ENCODE measurements at regions not wholly inside any gene's neighbourhood (a gene's known extent, or its start where the extent isn't known, plus 50 kb on each side); places are given as distances from the start of the nearest gene placed in this dataset.

DNA sequence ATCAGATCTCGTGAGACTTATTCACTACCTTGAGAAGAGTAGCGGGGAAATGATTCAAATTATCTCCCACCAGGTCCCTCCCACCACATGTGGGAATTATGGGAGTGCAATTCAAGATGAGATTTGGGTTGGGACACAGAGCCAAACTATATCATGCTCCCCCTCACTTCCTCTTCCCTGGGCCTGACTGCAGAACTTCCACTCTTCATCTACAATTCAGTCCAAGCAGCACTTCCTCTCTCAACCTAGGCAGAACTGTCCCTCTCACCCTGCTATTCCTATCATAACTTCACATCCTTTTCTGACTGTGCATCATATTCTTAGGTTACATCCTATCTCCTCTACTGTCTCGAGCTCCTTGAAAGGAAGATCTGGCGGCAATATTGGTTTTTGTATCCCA, 184.0 kb upstream of the HDDC2 start:
- TF ChIP-seq, protein P1, sequence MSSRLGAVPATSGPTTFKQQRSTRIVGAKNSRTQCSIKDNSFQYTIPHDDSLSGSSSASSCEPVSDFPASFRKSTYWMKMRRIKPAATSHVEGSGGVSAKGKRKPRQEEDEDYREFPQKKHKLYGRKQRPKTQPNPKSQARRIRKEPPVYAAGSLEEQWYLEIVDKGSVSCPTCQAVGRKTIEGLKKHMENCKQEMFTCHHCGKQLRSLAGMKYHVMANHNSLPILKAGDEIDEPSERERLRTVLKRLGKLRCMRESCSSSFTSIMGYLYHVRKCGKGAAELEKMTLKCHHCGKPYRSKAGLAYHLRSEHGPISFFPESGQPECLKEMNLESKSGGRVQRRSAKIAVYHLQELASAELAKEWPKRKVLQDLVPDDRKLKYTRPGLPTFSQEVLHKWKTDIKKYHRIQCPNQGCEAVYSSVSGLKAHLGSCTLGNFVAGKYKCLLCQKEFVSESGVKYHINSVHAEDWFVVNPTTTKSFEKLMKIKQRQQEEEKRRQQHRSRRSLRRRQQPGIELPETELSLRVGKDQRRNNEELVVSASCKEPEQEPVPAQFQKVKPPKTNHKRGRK (CRISPR knock-in tag; IDR thresholded peaks at IDR 0.05; ENCODE audit: borderline replicate concordance): no peak
- no peak for TF ChIP-seq MXD4 (CRISPR knock-in tag; IDR thresholded peaks at IDR 0.05; ENCODE audit: borderline replicate concordance)
- TF ChIP-seq, protein P2, sequence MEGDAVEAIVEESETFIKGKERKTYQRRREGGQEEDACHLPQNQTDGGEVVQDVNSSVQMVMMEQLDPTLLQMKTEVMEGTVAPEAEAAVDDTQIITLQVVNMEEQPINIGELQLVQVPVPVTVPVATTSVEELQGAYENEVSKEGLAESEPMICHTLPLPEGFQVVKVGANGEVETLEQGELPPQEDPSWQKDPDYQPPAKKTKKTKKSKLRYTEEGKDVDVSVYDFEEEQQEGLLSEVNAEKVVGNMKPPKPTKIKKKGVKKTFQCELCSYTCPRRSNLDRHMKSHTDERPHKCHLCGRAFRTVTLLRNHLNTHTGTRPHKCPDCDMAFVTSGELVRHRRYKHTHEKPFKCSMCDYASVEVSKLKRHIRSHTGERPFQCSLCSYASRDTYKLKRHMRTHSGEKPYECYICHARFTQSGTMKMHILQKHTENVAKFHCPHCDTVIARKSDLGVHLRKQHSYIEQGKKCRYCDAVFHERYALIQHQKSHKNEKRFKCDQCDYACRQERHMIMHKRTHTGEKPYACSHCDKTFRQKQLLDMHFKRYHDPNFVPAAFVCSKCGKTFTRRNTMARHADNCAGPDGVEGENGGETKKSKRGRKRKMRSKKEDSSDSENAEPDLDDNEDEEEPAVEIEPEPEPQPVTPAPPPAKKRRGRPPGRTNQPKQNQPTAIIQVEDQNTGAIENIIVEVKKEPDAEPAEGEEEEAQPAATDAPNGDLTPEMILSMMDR (IDR thresholded peaks at IDR 0.05): no peak

Data from WTC11 (cell line).